ENCODE measurements at regions not wholly inside any gene's neighbourhood (a gene's known extent, or its start where the extent isn't known, plus 50 kb on each side); places are given as distances from the start of the nearest gene placed in this dataset.

DNA sequence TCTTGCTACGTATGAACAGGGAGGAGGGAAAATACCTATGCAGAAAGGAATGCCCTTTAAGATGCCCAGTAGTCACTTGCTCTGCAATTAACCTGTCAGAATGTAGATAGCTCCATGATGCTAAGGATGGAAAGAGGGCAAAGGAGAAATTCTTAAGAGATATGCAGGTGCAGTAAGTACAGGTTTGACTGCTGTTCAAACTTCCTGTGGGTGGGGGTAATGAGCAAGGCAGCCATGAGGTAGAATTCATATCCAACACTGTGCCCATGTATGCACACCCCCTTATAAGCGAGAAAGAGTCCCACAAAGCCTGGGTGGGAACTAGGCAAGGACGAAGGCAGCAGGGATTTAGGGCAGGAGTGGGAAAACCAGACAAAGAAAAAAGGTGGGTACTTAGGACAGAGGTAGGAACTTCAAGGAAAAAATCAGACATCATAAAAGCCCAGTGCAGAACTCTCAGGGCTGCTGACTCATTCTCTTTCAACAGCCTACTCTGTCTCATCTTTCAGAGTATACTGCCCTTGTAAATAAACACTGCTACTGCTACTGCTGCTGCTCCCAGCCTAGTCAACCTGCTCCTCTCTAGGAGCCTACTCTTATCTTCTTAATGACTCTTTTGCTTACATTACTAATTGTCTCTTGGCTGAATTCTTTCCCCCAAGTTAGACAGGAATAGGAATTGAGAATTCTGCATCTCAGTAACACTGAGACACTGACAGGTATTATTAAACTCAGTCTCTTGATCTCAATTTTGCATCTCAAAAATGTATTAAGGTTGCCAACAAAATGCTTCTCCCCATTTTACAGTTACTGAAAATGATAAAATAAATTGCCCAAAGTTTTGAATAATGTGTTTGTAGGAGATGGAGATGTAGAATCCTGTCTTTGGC, 189.0 kb downstream of the PTH2R start:
- Histone ChIP-seq H3K79me2 (ENCODE audit: insufficient read depth, low read length) (no peaks in the 10 kb centered on the region), H2BK12ac (ENCODE audit: insufficient read length, low read depth, low read length) (no peak overlapping the region), H3K79me1 (ENCODE audit: insufficient read depth, low read depth, low read length, poor library complexity, severe bottlenecking) (no peaks in the 10 kb centered on the region), H3K4me2 (ENCODE audit: insufficient read depth, insufficient read length, low read length) (no peak overlapping the region), H2BK120ac (ENCODE audit: low read depth, low read length, poor library complexity, severe bottlenecking) (no peak overlapping the region), H2BK20ac (ENCODE audit: low read depth, low read length, poor library complexity, severe bottlenecking) (no peak overlapping the region), H3K18ac (ENCODE audit: insufficient read length, low read depth, low read length) (no peak overlapping the region), H3K4ac (ENCODE audit: low read depth, low read length) (no peak overlapping the region), H3K9ac (ENCODE audit: extremely low read depth, insufficient read length, low read length) (no peak overlapping the region), H4K20me1 (ENCODE audit: control insufficient read depth, insufficient read depth, insufficient read length) (no peaks in the 10 kb centered on the region), H2BK15ac (ENCODE audit: low read depth, low read length) (no peak overlapping the region), H3K23ac (ENCODE audit: insufficient read length, low read depth, low read length) (no peak overlapping the region), H4K91ac (ENCODE audit: insufficient read length, low read depth, low read length) (no peak overlapping the region), H4K5ac (ENCODE audit: insufficient read length, low read depth, low read length) (no peak overlapping the region), H3T11ph (ENCODE audit: low read length) (no peak overlapping the region), H3K14ac (ENCODE audit: insufficient read depth, low read length) (no peak overlapping the region), H2AFZ (ENCODE audit: low read length) (no peak overlapping the region), H3K23me2 (ENCODE audit: insufficient read length, low read depth, low read length, poor library complexity, severe bottlenecking) (no peaks in the 10 kb centered on the region), H2AK5ac (ENCODE audit: insufficient read length, low read length) (no peak overlapping the region), H4K8ac (replicated peaks; ENCODE audit: insufficient read length, low read depth, low read length) (no peak overlapping the region), H3K56ac (ENCODE audit: insufficient read length, low read depth, low read length) (no peak overlapping the region), H3K4me1 (ENCODE audit: insufficient read depth, low read length) (no peaks in the 10 kb centered on the region), H3K27ac (ENCODE audit: insufficient read length, low read depth, low read length) (no peak overlapping the region), H3K27me3 (ENCODE audit: insufficient read depth, low read length) (no peaks in the 10 kb centered on the region), H2BK5ac (ENCODE audit: insufficient read length, low read length) (no peak overlapping the region), H3K9me3 (ENCODE audit: control insufficient read depth, low read depth, low read length) (no peaks in the 10 kb centered on the region)
- Mint-ChIP-seq H3K36me3 (ENCODE audit: insufficient read depth in 1 of 3, low read depth in 3 of 3) (peaks cover 16 to 60% (median 25%) of the 10 kb centered on the region in 3 experiments), H3K9me3 (peaks cover 36 to 37% of the 10 kb centered on the region in 2 experiments), H3K27ac (peak overlapping the region in 1 of 3 experiments; percentile 17; a peak in 1 of 7 replicates), H3K4me1 (peaks cover 22 to 23% of the 10 kb centered on the region in 2 experiments), H3K4me3 (no peak overlapping the region), H3K27me3 (ENCODE audit: low read depth) (peaks cover 10% of the 10 kb centered on the region)
- no peak for DNase-seq
- WGBS (ENCODE audit: extremely low coverage, insufficient read length, low lambda C conversion rate), result no CpG with 5 or more reads among the region's 3 CpGs
- no peak for TF ChIP-seq CTCF (conservative IDR thresholded peaks at IDR 0.05)

Data from H9 (cell line).